NB4 (cell line): ENCODE measurements at regions not wholly inside any gene's neighbourhood (a gene's known extent, or its start where the extent isn't known, plus 50 kb on each side); places are given as distances from the start of the nearest gene placed in this dataset.

ENCODE experiments used
- DNase-seq: peaks from one replicate; pipeline ENCODE4 v3.0.0; 2010; ENCODE audit warnings: low read depth
- H3K4me3 ChIP-seq: one replicate; pipeline ENCODE4 v1.5.1; 2011; ENCODE audit warnings: mild to moderate bottlenecking, low read depth, low read length, moderate library complexity
- CTCF ChIP-seq: IDR thresholded peaks from one replicate; pipeline ENCODE4 v1.5.1; 2012; ENCODE audit warnings: low read depth, low read length
- MAX ChIP-seq: IDR thresholded peaks from 2 replicates; pipeline ENCODE4 v1.6.1; 2011; ENCODE audit warnings: low read depth, low read length
- MYC ChIP-seq: IDR thresholded peaks from 2 replicates; pipeline ENCODE4 v1.6.1; 2011; ENCODE audit warnings: low read depth, low read length
- POLR2A ChIP-seq: IDR thresholded peaks from 2 replicates; pipeline ENCODE4 v1.6.1; 2011; ENCODE audit warnings: mild to moderate bottlenecking; ENCODE audit not compliant: insufficient read length; ENCODE audit errors: extremely low read depth

- no peak for TF ChIP-seq POLR2A
- no peak for TF ChIP-seq MYC
- no peak for TF ChIP-seq MAX
- TF ChIP-seq CTCF = no peak
- no peak for DNase-seq
- no peak overlapping the region for H3K4me3 ChIP-seq
Observed at GRCh38 chr13:44024167-44024845, 144.6 kb downstream of the LACC1 start.

GRCh38 chr13:44024846-44025195, 145.1 kb downstream of the LACC1 start:
- no peak overlapping the region for H3K4me3 ChIP-seq
- TF ChIP-seq MYC = no peak
- no peak for TF ChIP-seq CTCF
- no peak for TF ChIP-seq POLR2A
- TF ChIP-seq MAX = no peak
- DNase-seq = no peak

- no peak overlapping the region for H3K4me3 ChIP-seq
- no peak for DNase-seq
- TF ChIP-seq MAX (no peak), POLR2A (no peak), MYC (no peak)
Observed at GRCh38 chr13:44026194-44026593, 146.5 kb downstream of the LACC1 start.

GRCh38 chr13:44028734-44029133, 149.0 kb downstream of the LACC1 start:
- TF ChIP-seq POLR2A = no peak
- no peak for TF ChIP-seq MYC
- no peak for TF ChIP-seq MAX
- TF ChIP-seq CTCF = no peak
- H3K4me3 ChIP-seq = no peak overlapping the region
- DNase-seq = no peak

GRCh38 chr13:44030615-44031014, 150.9 kb downstream of the LACC1 start:
- H3K4me3 ChIP-seq = no peak overlapping the region

GRCh38 chr13:44031555-44031954, 151.9 kb downstream of the LACC1 start:
- TF ChIP-seq POLR2A = no peak
- DNase-seq = no peak

More at GRCh38 chr13:44030615-44031014, 150.9 kb downstream of the LACC1 start:
- DNase-seq = no peak
- TF ChIP-seq CTCF (no peak), POLR2A (no peak), MAX (no peak)

GRCh38 chr13:44032802-44033201, 153.1 kb downstream of the LACC1 start:
- TF ChIP-seq POLR2A (no peak), MYC (no peak), MAX (no peak), CTCF (no peak)
- no peak for DNase-seq

More at GRCh38 chr13:44031555-44031954, 151.9 kb downstream of the LACC1 start:
- H3K4me3 ChIP-seq = no peak overlapping the region

More at GRCh38 chr13:44032802-44033201, 153.1 kb downstream of the LACC1 start:
- H3K4me3 ChIP-seq = no peak overlapping the region
